HG02852 (cell line): ENCODE measurements at regions not wholly inside any gene's neighbourhood (a gene's known extent, or its start where the extent isn't known, plus 50 kb on each side); places are given as distances from the start of the nearest gene placed in this dataset.

Experiments
- ATAC-seq: cut with Tn5 transposase; IDR thresholded peaks from one replicate; pipeline ENCODE4 v1.9.1; 2021; ENCODE audit warnings: mild to moderate bottlenecking, moderate library complexity; ENCODE audit not compliant: unreplicated experiment

GRCh38 chr14:42710071-42710470, 1103.4 kb downstream of the LRFN5 start:
- ATAC-seq = no peak

GRCh38 chr14:42703501-42703900, 1096.8 kb downstream of the LRFN5 start:
- ATAC-seq = no peak

GRCh38 chr14:42687421-42687820, 1080.7 kb downstream of the LRFN5 start:
- ATAC-seq = no peak

GRCh38 chr14:42683707-42684106, 1077.0 kb downstream of the LRFN5 start:
- no peak for ATAC-seq

- no peak for ATAC-seq
Measured at GRCh38 chr14:42676636-42677035, 1070.0 kb downstream of the LRFN5 start.

GRCh38 chr14:42673963-42674362, 1067.3 kb downstream of the LRFN5 start:
- no peak for ATAC-seq

- ATAC-seq = no peak
Measured at GRCh38 chr14:42671636-42672035, 1065.0 kb downstream of the LRFN5 start.

- no peak for ATAC-seq
Measured at GRCh38 chr14:42665083-42665482, 1058.4 kb downstream of the LRFN5 start.

GRCh38 chr14:42664190-42664589, 1057.5 kb downstream of the LRFN5 start:
- ATAC-seq = no peak

- no peak for ATAC-seq
Measured at GRCh38 chr14:42654707-42655106, 1048.0 kb downstream of the LRFN5 start.

GRCh38 chr14:42642787-42643186, 1036.1 kb downstream of the LRFN5 start:
- ATAC-seq = no peak

- ATAC-seq = no peak
Measured at GRCh38 chr14:42633504-42634095, 1026.9 kb downstream of the LRFN5 start.

- ATAC-seq = no peak
Measured at GRCh38 chr14:42629553-42629952, 1022.9 kb downstream of the LRFN5 start.

GRCh38 chr14:42628602-42629001, 1021.9 kb downstream of the LRFN5 start:
- no peak for ATAC-seq

GRCh38 chr14:42626986-42627385, 1020.3 kb downstream of the LRFN5 start:
- no peak for ATAC-seq

- ATAC-seq = no peak
Measured at GRCh38 chr14:42624980-42625761, 1018.5 kb downstream of the LRFN5 start.

GRCh38 chr14:42617005-42617404, 1010.3 kb downstream of the LRFN5 start:
- no peak for ATAC-seq

GRCh38 chr14:42606839-42607238, 1000.2 kb downstream of the LRFN5 start:
- ATAC-seq = no peak

GRCh38 chr14:42602336-42602845, 995.7 kb downstream of the LRFN5 start:
- no peak for ATAC-seq

- ATAC-seq = no peak
Measured at GRCh38 chr14:42572032-42572431, 965.4 kb downstream of the LRFN5 start.

- no peak for ATAC-seq
Measured at GRCh38 chr14:42569227-42569626, 962.6 kb downstream of the LRFN5 start.

GRCh38 chr14:42565556-42565955, 958.9 kb downstream of the LRFN5 start:
- ATAC-seq = no peak
